KG1 (cell line): ENCODE measurements at regions not wholly inside any gene's neighbourhood (a gene's known extent, or its start where the extent isn't known, plus 50 kb on each side); places are given as distances from the start of the nearest gene placed in this dataset.

Source experiments
- DNase-seq: peaks from one replicate; lab custom pipeline; 2025; lab: John Stamatoyannopoulos, UW

GRCh38 chr6:85396159-85396808 is 53.6 kb upstream of the NT5E start:
- DNase-seq: no peak

GRCh38 chr6:85395746-85396145 is 54.1 kb upstream of the NT5E start:
- no peak for DNase-seq

DNA sequence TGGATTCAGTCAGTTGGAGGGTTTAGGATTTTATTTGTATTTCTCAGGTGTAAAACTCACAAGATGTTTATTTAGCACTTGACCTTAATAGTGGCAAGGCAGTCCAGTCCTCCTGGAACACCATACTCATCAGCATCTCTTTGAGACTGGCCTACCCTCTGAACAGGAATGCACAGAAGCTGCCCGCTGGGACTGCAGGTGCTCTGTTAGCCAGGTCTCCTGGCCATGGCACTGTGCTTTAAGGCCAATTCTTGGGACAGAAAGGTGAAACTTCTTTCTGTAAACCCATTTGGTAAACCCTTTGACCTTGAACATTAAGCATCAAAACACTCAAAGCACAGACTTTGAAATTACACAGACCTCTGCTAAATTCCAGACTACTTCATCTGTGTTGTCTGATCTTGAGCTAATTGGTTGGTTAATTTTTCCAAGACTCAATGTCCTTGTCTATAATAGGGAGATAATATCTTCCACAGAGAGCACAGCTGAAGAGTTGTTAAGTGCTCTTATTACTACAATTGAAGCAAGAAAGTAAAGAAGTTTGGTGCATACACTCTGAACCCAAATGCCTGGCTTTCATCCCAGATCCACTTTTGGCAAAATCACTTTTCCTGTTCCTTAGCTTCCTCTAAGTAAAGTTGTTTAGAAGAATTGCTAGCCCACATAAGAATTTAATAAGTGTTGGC is 54.9 kb upstream of the NT5E start:
- no peak for DNase-seq

GRCh38 chr6:85394199-85394598 is 55.7 kb upstream of the NT5E start:
- DNase-seq: no peak

DNA sequence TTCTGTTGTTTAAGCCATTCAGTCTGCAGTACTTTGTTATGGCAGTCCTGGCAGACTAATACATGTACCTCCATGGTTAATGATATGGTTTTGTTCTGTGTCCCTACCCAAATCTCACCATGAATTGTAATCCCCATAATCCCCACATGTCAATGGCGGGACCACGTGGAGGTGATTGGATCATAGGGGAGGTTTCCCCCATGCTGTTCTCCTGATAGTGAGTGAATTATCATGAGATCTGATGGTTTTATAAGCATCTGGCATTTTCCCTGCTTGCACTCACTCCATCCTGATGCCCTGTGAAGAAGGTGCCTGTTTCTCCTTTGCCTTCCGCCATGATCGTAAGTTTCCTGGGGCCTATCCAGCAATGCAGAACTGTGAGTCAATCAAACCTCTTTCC is 57.5 kb upstream of the NT5E start:
- no peak for DNase-seq

- DNase-seq: no peak
Observed at GRCh38 chr6:85390775-85391174, 59.1 kb upstream of the NT5E start.

GRCh38 chr6:85390105-85390728 is 59.7 kb upstream of the NT5E start:
- no peak for DNase-seq

DNA sequence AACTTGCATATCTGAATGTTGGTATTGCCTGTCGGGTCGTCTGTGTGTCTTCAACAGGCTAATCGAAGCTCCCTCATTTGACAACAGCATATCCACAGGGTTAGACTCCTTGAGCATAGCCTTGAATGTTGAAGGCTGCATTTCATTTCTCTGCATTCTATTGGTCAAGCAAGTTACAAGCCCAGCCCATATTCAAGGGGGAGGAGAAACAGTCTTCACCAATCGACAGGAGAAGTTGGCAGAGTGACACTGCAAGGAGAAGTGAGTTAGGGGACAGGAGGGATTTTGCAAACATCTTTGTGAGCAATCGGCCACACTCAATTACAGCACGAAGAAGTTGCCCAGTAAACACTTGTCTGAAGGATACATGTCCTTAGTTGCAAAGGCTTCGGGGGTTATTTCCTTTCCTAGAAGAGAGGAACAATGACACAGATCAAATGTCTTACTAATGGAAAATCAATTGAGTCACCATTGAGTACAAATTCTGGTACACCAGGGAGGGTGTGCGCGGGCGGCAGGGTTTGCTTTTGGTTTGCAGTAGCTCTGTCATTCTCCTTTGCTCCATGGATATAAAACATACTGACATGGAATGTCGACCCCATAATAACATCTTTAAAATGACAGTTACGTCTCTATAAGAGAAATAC is 60.6 kb upstream of the NT5E start:
- DNase-seq: no peak

GRCh38 chr6:85388531-85388930 is 61.4 kb upstream of the NT5E start:
- no peak for DNase-seq

- no peak for DNase-seq
Observed at GRCh38 chr6:85385636-85386315, 64.1 kb upstream of the NT5E start.

- no peak for DNase-seq
Observed at GRCh38 chr6:85383042-85383441, 66.8 kb upstream of the NT5E start.

- DNase-seq: no peak
Observed at GRCh38 chr6:85382541-85382940, 67.3 kb upstream of the NT5E start.

GRCh38 chr6:85372915-85373270 is 77.0 kb upstream of the NT5E start:
- DNase-seq: no peak

- no peak for DNase-seq
Observed at GRCh38 chr6:85372188-85372914, 77.5 kb upstream of the NT5E start.

DNA sequence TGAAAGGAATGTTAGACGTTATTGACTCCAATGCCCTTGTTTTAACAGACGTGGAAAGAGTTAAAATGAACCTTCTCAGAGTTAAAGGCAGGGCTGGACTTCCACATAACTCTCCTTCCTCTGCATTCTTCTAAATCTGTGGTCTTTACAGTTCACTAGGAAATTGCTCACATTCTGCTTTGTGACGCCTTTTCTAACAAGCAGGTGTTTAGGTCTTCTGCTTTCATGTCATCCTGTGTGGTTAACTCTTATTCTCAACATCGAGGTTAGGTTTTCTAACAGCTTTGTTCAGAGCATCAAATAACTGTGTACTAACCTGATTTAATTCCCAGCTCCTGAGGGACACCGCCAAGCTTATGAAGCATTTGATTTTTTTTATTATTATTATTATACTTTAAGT is 81.3 kb upstream of the NT5E start:
- DNase-seq: no peak

DNA sequence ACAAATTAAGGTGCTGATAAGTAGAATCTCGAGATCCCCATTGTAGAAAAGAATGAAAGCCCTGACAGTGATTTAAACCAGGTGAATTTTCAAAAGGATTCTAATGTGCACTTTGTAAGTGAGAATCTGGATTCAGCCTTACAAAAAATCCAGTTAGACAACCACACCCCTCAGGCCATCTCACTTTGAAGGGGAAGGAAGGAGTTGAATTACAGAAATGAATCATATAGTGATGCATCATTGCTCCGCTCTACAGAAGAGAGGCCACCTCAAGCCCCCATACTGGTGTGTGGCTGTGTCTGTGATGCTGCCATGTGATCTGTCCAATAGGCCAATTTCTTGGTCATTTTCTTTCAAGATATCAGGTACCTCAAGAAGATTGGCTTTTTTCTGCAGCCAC is 85.5 kb upstream of the NT5E start:
- no peak for DNase-seq

GRCh38 chr6:85363870-85364269 is 86.0 kb upstream of the NT5E start:
- no peak for DNase-seq

DNA sequence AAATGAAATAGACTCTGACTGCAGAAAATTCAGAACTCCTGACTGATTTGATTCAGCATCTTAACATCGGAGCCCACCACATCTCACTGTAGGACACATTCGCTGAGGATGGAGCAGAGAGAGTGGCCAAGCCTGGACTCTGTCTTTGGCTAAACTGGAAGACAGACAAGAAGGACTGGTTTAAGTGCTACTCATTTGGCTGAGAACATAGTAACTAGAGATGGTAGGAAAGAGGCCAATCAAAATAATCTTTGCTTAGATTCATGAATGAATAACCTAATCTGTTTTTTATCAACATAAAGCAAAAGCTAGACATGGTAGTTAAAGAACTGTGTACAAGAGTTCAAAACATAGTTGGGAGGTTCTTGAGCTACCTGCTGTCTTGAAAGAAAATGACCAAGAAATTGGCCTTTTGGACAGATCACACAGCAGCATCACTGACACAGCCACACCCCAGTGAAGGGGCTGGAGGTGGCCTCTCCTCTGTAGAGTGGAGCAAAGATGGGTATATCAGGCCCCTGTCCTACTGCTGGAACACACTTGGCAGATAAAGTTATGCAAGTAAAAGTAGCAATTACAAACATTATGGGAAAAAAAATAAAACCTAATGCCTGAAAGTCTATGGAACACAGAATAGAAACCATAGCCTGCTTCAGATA is 87.1 kb upstream of the NT5E start:
- no peak for DNase-seq

DNA sequence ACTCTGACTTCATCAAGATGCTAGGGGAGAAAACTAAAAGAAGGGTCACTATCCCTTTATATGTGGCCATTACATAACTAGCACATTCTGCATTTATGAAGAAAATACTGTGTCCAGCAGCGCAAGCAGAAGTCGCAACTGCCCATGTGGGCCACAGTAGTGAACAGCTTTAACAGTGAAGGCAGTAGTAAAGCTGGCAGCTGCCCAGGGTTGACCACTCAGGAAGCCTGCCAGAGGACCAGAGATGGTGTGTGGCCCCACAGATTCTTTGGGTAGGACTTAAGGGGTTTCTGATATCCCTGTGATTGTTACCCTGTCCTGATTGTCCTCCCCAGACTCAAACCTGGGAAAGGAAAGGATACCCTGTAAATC is 88.3 kb upstream of the NT5E start:
- DNase-seq: no peak

DNA sequence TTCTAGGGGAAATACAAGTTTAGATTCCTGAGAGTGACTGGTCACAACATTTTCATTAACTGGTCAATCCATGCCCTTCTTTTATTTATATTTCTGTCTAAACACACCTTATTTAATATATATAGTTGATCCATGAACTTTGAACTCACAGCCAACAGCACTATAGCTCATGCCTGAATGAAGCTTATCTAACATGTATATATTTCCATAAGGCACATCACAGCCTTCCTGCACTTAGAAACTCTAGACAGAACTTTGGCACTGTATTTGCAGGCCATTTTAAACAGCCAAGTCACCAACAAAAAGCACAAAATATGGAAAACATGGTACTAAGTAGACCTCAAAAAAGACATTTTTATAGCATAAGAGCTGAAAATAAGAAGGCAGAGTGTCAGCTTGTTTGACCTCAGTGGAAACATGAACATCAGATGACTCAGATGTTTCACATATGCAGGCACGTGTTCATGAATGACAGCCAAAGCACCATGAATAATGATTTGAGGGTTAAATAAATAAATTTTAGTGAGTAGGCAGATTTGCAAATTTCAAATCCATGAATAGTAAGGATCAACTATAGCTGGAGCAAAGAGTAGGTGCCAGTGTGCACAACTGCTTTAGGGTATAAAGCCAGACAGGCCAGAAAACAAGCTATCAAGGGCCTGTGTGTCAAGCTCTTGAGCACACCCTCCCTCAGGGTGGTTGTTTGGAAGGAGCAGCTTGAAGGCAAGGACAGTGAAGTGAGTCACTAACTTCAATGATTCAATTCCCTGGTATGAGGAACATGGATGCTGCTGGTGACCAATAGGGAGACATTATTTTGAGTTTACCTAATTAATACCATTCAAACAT is 88.9 kb upstream of the NT5E start:
- no peak for DNase-seq

- DNase-seq: no peak
Observed at GRCh38 chr6:85357651-85358050, 92.2 kb upstream of the NT5E start.
